ENCODE measurements at regions not wholly inside any gene's neighbourhood (a gene's known extent, or its start where the extent isn't known, plus 50 kb on each side); places are given as distances from the start of the nearest gene placed in this dataset.

DNA sequence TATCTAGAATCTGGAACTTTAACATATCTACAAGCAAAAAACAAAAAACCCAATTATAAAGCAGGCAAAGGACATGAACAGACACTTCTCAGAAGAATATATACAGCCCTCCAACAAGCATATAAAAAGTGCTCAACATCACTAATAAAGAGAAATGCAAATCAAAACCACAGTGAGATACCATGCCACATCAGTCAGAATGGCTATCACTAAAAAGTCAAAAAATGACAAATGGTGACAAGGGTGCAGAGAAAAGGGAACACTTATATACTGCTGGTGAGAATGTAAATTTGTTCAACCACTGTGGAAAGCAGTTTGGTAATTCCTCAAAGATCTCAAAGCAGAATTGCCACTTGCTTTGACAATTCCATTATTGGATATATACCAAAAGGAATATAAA lies 215.0 kb upstream of the EYS start:
- no peak overlapping the region for H3K4me3 ChIP-seq (ENCODE audit: low read depth, low read length)
- TF ChIP-seq, protein P1, sequence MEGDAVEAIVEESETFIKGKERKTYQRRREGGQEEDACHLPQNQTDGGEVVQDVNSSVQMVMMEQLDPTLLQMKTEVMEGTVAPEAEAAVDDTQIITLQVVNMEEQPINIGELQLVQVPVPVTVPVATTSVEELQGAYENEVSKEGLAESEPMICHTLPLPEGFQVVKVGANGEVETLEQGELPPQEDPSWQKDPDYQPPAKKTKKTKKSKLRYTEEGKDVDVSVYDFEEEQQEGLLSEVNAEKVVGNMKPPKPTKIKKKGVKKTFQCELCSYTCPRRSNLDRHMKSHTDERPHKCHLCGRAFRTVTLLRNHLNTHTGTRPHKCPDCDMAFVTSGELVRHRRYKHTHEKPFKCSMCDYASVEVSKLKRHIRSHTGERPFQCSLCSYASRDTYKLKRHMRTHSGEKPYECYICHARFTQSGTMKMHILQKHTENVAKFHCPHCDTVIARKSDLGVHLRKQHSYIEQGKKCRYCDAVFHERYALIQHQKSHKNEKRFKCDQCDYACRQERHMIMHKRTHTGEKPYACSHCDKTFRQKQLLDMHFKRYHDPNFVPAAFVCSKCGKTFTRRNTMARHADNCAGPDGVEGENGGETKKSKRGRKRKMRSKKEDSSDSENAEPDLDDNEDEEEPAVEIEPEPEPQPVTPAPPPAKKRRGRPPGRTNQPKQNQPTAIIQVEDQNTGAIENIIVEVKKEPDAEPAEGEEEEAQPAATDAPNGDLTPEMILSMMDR (IDR thresholded peaks at IDR 0.05; ENCODE audit: borderline replicate concordance, insufficient read depth, low read depth, low read length) = no peak

DNA sequence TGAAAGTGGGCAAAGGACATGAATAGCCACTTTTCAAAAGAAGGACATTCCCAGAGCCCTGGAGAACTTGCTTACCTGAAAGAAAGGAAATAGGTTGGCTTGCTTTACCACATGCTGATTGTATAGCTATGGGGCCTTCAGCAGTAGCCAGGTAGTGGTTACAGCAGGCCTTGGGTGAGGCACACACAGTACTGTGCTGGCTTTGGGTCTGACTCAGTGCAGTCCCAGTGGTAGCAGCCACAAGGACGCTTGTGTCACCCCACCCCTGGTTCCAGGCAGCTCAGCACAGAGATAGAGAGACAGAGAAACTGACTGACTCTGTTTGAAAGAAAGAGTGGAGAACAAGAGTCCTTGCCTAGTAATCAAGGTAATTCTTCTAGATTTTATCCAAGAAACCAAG lies 201.0 kb upstream of the EYS start:
- TF ChIP-seq, protein P1 (IDR thresholded peaks at IDR 0.05; ENCODE audit: borderline replicate concordance, insufficient read depth, low read depth, low read length) = no peak

DNA sequence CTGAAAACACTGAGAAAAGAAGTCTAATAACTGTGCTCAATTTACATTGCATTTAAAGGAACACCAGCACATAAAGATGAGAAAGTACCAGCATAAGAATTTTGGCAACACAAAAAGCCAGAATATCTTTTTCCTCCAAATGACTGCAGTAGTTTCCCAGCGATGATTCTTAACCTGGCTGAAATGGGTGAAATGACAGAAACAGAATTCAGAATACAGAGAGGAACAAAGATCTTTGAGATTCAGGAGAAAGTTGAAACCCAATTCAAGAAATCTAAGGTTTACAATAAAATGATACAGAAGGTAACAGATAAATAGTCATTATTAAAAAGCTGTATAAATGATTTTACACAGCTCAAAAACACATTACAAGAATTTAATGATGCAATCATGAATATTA lies 197.0 kb upstream of the EYS start:
- TF ChIP-seq, protein P1 (IDR thresholded peaks at IDR 0.05; ENCODE audit: borderline replicate concordance, insufficient read depth, low read depth, low read length) = no peak
- H3K4me3 ChIP-seq (ENCODE audit: low read depth, low read length) = no peak overlapping the region

More for the DNA sequence above, 201.0 kb upstream of the EYS start:
- H3K4me3 ChIP-seq (ENCODE audit: low read depth, low read length) = no peak overlapping the region

DNA sequence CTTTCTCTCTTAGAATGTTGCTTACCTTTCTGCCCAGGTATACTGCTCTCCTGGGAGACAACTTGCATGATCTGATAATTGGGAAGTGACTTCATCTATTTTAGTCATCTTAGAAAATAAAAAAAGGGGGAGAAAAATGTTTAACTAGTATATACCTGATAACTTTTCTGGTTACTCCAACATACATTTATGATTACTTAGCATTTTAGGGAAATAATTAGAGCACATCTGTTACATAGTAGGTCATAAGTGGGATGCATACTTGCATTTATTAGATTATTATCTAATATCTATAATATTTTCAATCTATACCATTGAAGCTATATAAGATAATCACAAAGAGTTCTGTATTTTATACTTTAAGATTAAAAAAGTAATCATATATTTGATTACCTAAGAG lies 193.9 kb upstream of the EYS start:
- TF ChIP-seq, protein P1 (IDR thresholded peaks at IDR 0.05; ENCODE audit: borderline replicate concordance, insufficient read depth, low read depth, low read length) = no peak
- no peak overlapping the region for H3K4me3 ChIP-seq (ENCODE audit: low read depth, low read length)

DNA sequence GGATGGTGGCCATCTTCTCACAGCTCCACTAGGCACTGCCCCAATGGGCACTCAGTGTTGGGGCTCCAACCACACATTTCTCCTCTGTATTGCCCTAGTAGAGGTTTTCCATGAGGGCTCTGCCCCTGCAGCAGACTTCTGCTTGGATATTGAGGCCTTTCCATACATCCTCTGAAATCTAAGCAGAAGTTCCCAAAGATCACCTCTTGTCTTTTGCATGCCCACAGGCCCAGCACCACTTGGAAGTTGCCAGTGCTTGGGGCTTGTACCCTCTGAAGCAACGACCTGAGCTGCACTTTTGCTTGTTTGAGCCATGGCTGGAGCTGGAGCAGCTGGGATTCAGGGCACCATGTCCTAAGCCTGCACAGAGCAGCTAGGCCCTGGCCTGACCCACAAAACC lies 189.1 kb upstream of the EYS start:
- TF ChIP-seq, protein P1 (IDR thresholded peaks at IDR 0.05; ENCODE audit: borderline replicate concordance, insufficient read depth, low read depth, low read length) = no peak
- H3K4me3 ChIP-seq (ENCODE audit: low read depth, low read length) = no peak overlapping the region

DNA sequence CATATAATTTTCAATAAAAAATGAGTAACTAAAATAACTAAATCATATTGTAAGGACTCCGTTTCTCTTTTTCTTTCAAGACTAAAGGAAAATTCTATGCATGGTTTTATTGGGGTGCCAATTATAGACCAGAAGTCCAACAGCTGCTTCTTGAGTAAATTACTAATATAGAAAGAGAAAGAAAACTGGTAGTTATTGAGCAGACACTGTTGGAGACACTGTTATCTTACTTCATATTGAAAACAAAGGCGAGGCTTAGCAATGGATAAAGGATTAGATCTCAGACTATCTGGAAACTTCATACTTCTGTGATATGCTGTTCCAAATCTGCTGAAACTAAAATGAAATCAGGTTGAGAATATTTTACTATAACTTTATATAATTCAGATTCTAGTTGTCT lies 169.6 kb upstream of the EYS start:
- H3K4me3 ChIP-seq (ENCODE audit: low read depth, low read length) = no peak overlapping the region
- TF ChIP-seq, protein P1 (IDR thresholded peaks at IDR 0.05; ENCODE audit: borderline replicate concordance, insufficient read depth, low read depth, low read length) = no peak

DNA sequence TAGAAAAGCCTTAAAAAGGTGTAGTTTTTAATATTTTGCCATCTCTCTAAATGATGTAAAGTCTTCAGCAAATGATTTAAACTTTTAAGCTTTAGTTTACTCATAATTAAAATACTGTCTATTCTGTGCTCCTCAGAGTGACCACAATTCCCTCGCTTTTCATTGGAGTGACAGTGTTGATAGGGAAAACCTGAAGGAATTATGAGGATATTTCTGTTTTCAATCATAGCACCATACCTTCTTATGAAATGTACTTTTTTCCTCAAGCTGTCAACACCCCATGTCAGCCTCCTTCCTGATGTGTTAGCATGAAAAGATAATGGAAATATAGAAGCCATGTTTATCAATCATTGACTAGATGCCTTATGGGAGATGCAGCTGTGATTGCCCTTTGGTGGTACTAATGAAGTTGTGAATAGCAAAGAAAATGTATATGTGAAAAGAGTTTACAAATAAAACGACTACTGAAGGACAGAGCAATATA lies 145.4 kb upstream of the EYS start:
- TF ChIP-seq, protein P1 (IDR thresholded peaks at IDR 0.05; ENCODE audit: borderline replicate concordance, insufficient read depth, low read depth, low read length) = no peak
- no peak overlapping the region for H3K4me3 ChIP-seq (ENCODE audit: low read depth, low read length)

Measured in GM12875 (cell line).